Right hindlimb (tissue), 1 donor: ENCODE measurements at regions not wholly inside any gene's neighbourhood (a gene's known extent, or its start where the extent isn't known, plus 50 kb on each side); places are given as distances from the start of the nearest gene placed in this dataset.
"Not testable (repeated sequence)": the region's sequence is repeated elsewhere in the genome, so short reads cannot be mapped to it uniquely, and the experiment has no call there.

Source experiments
- DNase-seq: peaks from one replicate; pipeline ENCODE4 v3.0.0-alpha.2; 2018

- no peak for DNase-seq
These were observed 769.8 kb upstream of the MIR17HG start for GRCh38 chr13:90577726-90578125.

- no peak for DNase-seq
These were observed 762.1 kb upstream of the MIR17HG start for GRCh38 chr13:90585392-90585791.

- no peak for DNase-seq
These were observed 756.1 kb upstream of the MIR17HG start for GRCh38 chr13:90591260-90591926.

GRCh38 chr13:90591927-90592268 lies 755.6 kb upstream of the MIR17HG start:
- no peak for DNase-seq

GRCh38 chr13:90592943-90593342 lies 754.5 kb upstream of the MIR17HG start:
- DNase-seq, result no peak

GRCh38 chr13:90594681-90595080 lies 752.8 kb upstream of the MIR17HG start:
- no peak for DNase-seq

GRCh38 chr13:90605664-90606063 lies 741.8 kb upstream of the MIR17HG start:
- DNase-seq, result no peak

GRCh38 chr13:90606921-90607320 lies 740.6 kb upstream of the MIR17HG start:
- not testable (repeated sequence) for DNase-seq

GRCh38 chr13:90612391-90612790 lies 735.1 kb upstream of the MIR17HG start:
- no peak for DNase-seq

GRCh38 chr13:90613076-90613795 lies 734.3 kb upstream of the MIR17HG start:
- DNase-seq, result no peak

GRCh38 chr13:90615236-90615635 lies 732.3 kb upstream of the MIR17HG start:
- DNase-seq, result no peak

- no peak for DNase-seq
These were observed 731.7 kb upstream of the MIR17HG start for GRCh38 chr13:90615767-90616166.

GRCh38 chr13:90618133-90618532 lies 729.4 kb upstream of the MIR17HG start:
- DNase-seq, result no peak

GRCh38 chr13:90622541-90622940 lies 724.9 kb upstream of the MIR17HG start:
- no peak for DNase-seq

- no peak for DNase-seq
These were observed 724.0 kb upstream of the MIR17HG start for GRCh38 chr13:90623318-90624011.

- DNase-seq, result no peak
These were observed 719.7 kb upstream of the MIR17HG start for GRCh38 chr13:90627813-90628212.

- no peak for DNase-seq
These were observed 719.0 kb upstream of the MIR17HG start for GRCh38 chr13:90628471-90628870.

- no peak for DNase-seq
These were observed 716.8 kb upstream of the MIR17HG start for GRCh38 chr13:90630716-90631115.

GRCh38 chr13:90632184-90632583 lies 715.3 kb upstream of the MIR17HG start:
- DNase-seq, result no peak

GRCh38 chr13:90633849-90634248 lies 713.6 kb upstream of the MIR17HG start:
- no peak for DNase-seq

- DNase-seq, result no peak
These were observed 706.5 kb upstream of the MIR17HG start for GRCh38 chr13:90640976-90641375.

- no peak for DNase-seq
These were observed 705.6 kb upstream of the MIR17HG start for GRCh38 chr13:90641884-90642283.

- no peak for DNase-seq
These were observed 701.9 kb upstream of the MIR17HG start for GRCh38 chr13:90645582-90645981.

GRCh38 chr13:90648497-90648896 lies 699.0 kb upstream of the MIR17HG start:
- DNase-seq, result no peak
